Ovary (tissue), 7 donors: ENCODE measurements at regions not wholly inside any gene's neighbourhood (a gene's known extent, or its start where the extent isn't known, plus 50 kb on each side); places are given as distances from the start of the nearest gene placed in this dataset.

Experiments
- DNase-seq, 5 donors: peaks; one replicate each; pipeline ENCODE4 v3.0.0-alpha.2; 2019 to 2020
- H3K27ac ChIP-seq, 2 donors: fragments of 200-600 bp; one replicate each; pipeline versions ENCODE4 v1.5.1 to v1.8.0; 2019 to 2022
- H3K27me3 ChIP-seq: fragments of 200-600 bp; one replicate; pipeline ENCODE4 v1.8.0; 2022
- H3K36me3 ChIP-seq: fragments of 200-600 bp; sonication (generic); one replicate; pipeline ENCODE4 v1.5.1; 2019
- H3K4me1 ChIP-seq: one replicate; pipeline ENCODE4 v1.8.1; 2013; ENCODE audit warnings: mild to moderate bottlenecking, moderate library complexity; ENCODE audit not compliant: insufficient read depth
- H3K4me3 ChIP-seq: fragments of 200-600 bp; sonication (generic); one replicate; pipeline ENCODE4 v1.5.1; 2017
- H3K9me3 ChIP-seq, 2 donors: fragments of 200-600 bp in 1 of 2; sonication (generic) in 1 of 2; one replicate each; pipeline versions ENCODE4 v1.5.1 to v1.8.1; 2013 to 2019; ENCODE audit warnings: mild to moderate bottlenecking in 1 of 2, moderate library complexity in 1 of 2
- EP300 ChIP-seq: sonication (generic); formaldehyde crosslinking; IDR thresholded peaks from one replicate; pipeline ENCODE4 v1.6.1; 2017; ENCODE audit warnings: antibody characterized with exemption
- POLR2A ChIP-seq: fragments of 450-650 bp; IDR thresholded peaks from one replicate; pipeline ENCODE4 v1.6.1; 2017; ENCODE audit warnings: antibody characterized with exemption, mild to moderate bottlenecking, moderate library complexity
- WGBS, 3 donors: extraction: QIAGEN DNeasy Blood & Tissue Kit in 1 of 3; methylation state at CpG; one replicate each; pipeline versions ENCODE4 v1.1.5 to v1.1.7; 2013 to 2017; 5-methylcytosine and 5-hydroxymethylcytosine counted together
- intact Hi-C, 4 donors: fragments of 100-400 bp; cut with DNase I; formaldehyde crosslinking; loops; one replicate each; pipeline versions ENCODE4 v1.11.0 to v1.15.1; 2022 to 2023
- TF ChIP-seq, protein P1 (sequence below), 3 donors: fragments of 450-650 bp in 2 of 3; fragments of 200-600 bp in 1 of 3; IDR thresholded peaks; one replicate each; pipeline versions ENCODE4 v1.5.1 to v1.8.0; 2016 to 2022; ENCODE audit warnings: antibody characterized with exemption in 3 of 3, mild to moderate bottlenecking in 1 of 3
- donor health status: DM: no; HTN: no; CAD: no; lungs with moderate emphysema.
- donor health status: DM: no; HTN: no; CAD: no.
- donor health status: Bipolar disorder and iron deficiency.
- donor health status: DM: no; HTN: no; CAD: no.
- donor health status: DM: yes; HTN: yes; CAD: no.

DNA sequence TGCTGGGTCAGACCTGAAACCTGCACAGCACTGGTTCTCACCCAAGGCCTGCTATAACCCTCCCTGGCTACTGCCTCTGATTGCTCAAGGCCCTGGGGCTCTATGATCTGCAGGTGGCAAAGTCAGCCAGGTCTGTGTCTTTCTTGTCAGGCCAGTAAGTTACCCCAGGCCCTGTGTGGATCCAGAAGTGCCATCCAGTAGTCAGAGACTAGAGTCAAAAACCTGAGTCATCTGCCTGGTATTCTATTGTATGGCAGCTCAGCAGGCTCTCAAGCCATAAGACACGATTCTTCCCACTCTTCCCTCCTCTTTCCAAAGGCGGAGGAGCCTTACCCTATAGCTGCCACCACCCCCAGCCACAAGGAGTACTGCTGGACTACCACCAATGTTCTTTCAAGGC is 593.0 kb downstream of the FRK start:
- 66 to 78% (median 77%) methylated on average over 2 of the region's 2 CpGs for WGBS, 3 donors
- Histone ChIP-seq H3K27me3 (no peaks in the 10 kb centered on the region), H3K27ac (no peak overlapping the region), H3K4me1 (no peaks in the 10 kb centered on the region), H3K4me3 (no peak overlapping the region), H3K36me3 (no peaks in the 10 kb centered on the region), H3K9me3 (no peaks in the 10 kb centered on the region)
- intact Hi-C loops, result no loop called here
- TF ChIP-seq, protein P1, sequence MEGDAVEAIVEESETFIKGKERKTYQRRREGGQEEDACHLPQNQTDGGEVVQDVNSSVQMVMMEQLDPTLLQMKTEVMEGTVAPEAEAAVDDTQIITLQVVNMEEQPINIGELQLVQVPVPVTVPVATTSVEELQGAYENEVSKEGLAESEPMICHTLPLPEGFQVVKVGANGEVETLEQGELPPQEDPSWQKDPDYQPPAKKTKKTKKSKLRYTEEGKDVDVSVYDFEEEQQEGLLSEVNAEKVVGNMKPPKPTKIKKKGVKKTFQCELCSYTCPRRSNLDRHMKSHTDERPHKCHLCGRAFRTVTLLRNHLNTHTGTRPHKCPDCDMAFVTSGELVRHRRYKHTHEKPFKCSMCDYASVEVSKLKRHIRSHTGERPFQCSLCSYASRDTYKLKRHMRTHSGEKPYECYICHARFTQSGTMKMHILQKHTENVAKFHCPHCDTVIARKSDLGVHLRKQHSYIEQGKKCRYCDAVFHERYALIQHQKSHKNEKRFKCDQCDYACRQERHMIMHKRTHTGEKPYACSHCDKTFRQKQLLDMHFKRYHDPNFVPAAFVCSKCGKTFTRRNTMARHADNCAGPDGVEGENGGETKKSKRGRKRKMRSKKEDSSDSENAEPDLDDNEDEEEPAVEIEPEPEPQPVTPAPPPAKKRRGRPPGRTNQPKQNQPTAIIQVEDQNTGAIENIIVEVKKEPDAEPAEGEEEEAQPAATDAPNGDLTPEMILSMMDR (IDR thresholded peaks at IDR 0.05), result no peak
- TF ChIP-seq EP300, result no peak
- no peak for TF ChIP-seq POLR2A
- DNase-seq, result no peak

DNA sequence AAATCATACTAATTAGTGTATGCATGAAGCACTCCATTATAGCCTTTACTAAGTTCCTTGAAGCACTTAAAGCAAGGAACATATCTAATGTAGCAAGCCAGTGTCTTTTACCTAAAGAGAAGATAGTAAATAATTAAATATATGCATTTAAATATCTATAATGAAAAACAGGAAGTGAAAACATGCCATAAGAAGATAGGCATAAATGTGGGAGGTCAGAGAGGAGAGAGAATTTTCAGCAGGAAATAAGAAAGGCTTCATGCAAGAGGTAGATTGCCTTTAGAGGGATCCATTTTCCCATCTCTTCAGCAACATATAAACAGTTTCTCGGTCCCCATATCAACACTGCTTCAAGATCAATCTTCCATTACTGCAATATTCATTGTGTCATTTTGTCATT is 599.8 kb downstream of the FRK start:
- intact Hi-C loops, result no loop called here
- Histone ChIP-seq H3K9me3 (no peaks in the 10 kb centered on the region), H3K36me3 (no peaks in the 10 kb centered on the region), H3K27ac (no peak overlapping the region), H3K4me3 (no peak overlapping the region), H3K27me3 (peaks cover 2% of the 10 kb centered on the region), H3K4me1 (no peaks in the 10 kb centered on the region)
- WGBS, 3 donors, result 91 to 94% (median 93%) methylated on average over 1 of the region's 1 CpG
- TF ChIP-seq POLR2A (no peak), EP300 (no peak)
- TF ChIP-seq, protein P1 (IDR thresholded peaks at IDR 0.05), result no peak
- no peak for DNase-seq

DNA sequence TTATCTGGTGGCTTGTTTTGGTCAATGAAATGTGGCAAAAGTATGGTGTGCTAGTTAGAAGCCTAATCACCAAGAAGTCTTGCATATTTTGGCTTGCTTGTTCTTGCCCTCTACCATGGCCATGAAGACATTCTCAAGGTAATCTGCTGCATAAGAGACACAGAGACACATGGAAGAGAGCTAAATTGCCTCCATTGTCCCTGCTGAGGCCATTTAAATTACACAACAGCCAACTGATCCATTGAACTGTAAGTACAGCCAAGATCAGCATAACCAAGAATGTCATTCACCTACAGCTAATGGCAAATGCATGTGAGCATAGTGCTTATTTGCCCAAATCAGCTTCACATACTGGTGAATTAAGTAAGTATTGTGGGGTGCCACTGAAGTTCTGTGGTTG is 603.8 kb downstream of the FRK start:
- Histone ChIP-seq H3K4me1 (no peaks in the 10 kb centered on the region), H3K9me3 (no peaks in the 10 kb centered on the region), H3K4me3 (no peak overlapping the region), H3K36me3 (no peaks in the 10 kb centered on the region), H3K27me3 (peaks cover 2% of the 10 kb centered on the region), H3K27ac (no peak overlapping the region)
- no peak for TF ChIP-seq POLR2A
- TF ChIP-seq EP300, result no peak
- TF ChIP-seq, protein P1 (IDR thresholded peaks at IDR 0.05), result no peak
- DNase-seq, result no peak
- intact Hi-C loops, result loop anchor here in 1 of 4 donors (10.0 kb wide), 1 partner anchor 1728 kb away; no protein-coding TSS in a partner anchor

DNA sequence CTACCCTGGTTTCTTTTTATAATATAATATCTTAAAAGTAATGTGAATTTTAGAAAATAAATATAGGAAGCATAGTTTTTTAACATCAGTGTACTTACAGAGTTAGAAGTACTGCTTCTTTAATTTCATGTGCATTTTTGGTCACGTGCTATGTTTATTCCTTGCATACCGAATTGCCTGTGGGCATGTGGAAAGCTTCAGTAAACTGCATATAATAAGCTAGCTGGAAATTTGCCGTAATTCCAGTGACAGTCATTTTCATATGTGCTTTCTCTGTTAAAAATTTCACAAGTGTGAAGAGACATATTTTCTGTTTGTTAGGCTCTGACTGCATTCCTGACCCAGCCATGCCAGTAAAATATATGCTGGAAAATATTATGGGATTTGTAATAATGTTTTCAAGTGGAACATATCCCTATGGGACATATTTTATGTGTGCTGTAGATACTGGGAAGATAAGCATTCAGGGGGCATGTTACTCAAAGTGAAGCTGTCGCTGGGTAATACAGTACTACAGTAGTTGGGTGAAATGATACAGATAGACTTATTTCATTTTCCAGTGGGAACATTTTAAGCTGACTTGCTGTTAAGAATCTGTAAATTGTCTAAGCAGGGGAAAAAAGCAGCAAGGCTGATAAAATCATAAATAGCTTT is 616.7 kb downstream of the FRK start:
- no peaks in the 10 kb centered on the region for H3K27me3 ChIP-seq
- no peaks in the 10 kb centered on the region for H3K9me3 ChIP-seq
- H3K36me3 ChIP-seq, result no peaks in the 10 kb centered on the region
- TF ChIP-seq POLR2A (no peak), EP300 (no peak)
- TF ChIP-seq, protein P1 (IDR thresholded peaks at IDR 0.05), result no peak
- H3K4me1 ChIP-seq, result no peaks in the 10 kb centered on the region
- intact Hi-C loops, result no loop called here
- WGBS, 3 donors, result 76 to 83% (median 81%) methylated on average over 4 of the region's 4 CpGs
- H3K27ac ChIP-seq, result no peak overlapping the region
- DNase-seq, result no peak
- no peak overlapping the region for H3K4me3 ChIP-seq
